GM20000 (cell line): ENCODE measurements at regions not wholly inside any gene's neighbourhood (a gene's known extent, or its start where the extent isn't known, plus 50 kb on each side); places are given as distances from the start of the nearest gene placed in this dataset.
"Not testable (repeated sequence)": the region's sequence is repeated elsewhere in the genome, so short reads cannot be mapped to it uniquely, and the experiment has no call there.

ENCODE experiments used
- DNase-seq: peaks from one replicate; pipeline ENCODE4 v3.0.0; 2012; ENCODE audit warnings: low spot score
- TF ChIP-seq, protein P1 (sequence below): IDR thresholded peaks from 2 replicates; pipeline ENCODE4 v1.5.1; 2012; ENCODE audit warnings: mild to moderate bottlenecking, control low read depth; ENCODE audit errors: extremely low read depth, missing control alignments

DNA sequence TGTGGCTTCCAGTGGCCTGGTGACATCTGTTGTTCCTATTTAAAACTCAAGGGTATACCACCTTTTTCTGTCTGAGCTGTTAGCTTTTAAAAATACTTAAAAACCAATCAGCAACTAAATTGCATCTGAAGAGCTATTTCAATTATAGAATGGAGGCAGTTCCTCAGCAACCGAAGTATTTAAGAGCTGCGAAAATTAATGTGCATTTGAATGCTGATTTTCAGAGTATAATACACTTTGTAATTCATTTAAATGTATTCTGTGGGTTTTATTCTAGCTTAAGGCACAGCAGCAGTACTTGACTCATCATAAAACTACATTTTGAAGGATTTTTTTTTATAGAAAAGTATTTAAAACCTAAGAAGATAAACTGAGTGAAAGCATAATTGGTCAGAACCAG lies 404.9 kb upstream of the PRKCQ start:
- DNase-seq = no peak
- TF ChIP-seq, protein P1, sequence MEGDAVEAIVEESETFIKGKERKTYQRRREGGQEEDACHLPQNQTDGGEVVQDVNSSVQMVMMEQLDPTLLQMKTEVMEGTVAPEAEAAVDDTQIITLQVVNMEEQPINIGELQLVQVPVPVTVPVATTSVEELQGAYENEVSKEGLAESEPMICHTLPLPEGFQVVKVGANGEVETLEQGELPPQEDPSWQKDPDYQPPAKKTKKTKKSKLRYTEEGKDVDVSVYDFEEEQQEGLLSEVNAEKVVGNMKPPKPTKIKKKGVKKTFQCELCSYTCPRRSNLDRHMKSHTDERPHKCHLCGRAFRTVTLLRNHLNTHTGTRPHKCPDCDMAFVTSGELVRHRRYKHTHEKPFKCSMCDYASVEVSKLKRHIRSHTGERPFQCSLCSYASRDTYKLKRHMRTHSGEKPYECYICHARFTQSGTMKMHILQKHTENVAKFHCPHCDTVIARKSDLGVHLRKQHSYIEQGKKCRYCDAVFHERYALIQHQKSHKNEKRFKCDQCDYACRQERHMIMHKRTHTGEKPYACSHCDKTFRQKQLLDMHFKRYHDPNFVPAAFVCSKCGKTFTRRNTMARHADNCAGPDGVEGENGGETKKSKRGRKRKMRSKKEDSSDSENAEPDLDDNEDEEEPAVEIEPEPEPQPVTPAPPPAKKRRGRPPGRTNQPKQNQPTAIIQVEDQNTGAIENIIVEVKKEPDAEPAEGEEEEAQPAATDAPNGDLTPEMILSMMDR = no peak

DNA sequence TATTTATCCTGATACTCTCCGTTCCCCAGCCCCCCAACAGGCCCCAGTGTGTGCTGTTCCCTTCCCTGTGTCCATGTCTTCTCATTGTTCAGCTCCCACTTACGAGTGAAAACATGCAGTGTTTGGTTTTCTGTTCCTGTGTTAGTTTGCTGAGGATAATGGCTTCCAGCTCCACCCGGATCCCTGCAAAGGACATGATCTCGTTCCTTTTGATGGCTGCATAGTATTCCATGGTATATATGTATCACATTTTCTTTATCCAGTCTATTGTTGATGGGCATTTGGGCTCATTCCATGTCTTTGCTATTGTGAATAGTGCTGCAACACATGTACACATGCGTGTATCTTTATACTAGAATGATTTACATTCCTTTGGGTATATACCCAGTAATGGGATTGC lies 403.9 kb upstream of the PRKCQ start:
- not testable (repeated sequence) for DNase-seq

GRCh38 chr10:6980353-6980752 lies 400.3 kb upstream of the PRKCQ start:
- TF ChIP-seq, protein P1 = no peak

GRCh38 chr10:6979371-6979770 lies 399.3 kb upstream of the PRKCQ start:
- TF ChIP-seq, protein P1 = no peak
- no peak for DNase-seq

More at GRCh38 chr10:6980353-6980752, 400.3 kb upstream of the PRKCQ start:
- DNase-seq = no peak

- TF ChIP-seq, protein P1 = no peak
- no peak for DNase-seq
These were observed 398.1 kb upstream of the PRKCQ start for GRCh38 chr10:6978187-6978627.

- no peak for DNase-seq
- TF ChIP-seq, protein P1 = no peak
These were observed 397.5 kb upstream of the PRKCQ start for GRCh38 chr10:6977398-6978186.

GRCh38 chr10:6973899-6974298 lies 393.8 kb upstream of the PRKCQ start:
- TF ChIP-seq, protein P1 = no peak

DNA sequence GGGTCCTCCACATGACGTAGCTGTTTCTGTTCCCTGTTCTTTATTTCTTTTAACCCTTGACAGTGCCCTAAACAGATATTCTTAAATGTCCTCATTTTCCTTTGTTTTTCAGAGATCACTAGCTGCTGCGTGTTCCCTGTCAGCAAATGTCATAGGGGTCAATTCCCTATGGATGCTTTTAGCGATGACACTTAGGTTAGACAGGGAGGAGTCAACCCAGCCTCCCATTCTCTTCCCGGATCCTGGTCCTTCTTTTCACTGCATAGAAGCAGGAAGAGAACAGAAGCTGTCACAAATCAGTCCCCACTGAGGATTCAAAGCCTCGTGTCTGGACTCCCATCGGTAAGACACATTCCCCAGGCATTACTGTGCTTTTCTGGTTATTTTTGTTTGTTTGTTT lies 392.1 kb upstream of the PRKCQ start:
- DNase-seq = no peak
- TF ChIP-seq, protein P1 = no peak

More at GRCh38 chr10:6973899-6974298, 393.8 kb upstream of the PRKCQ start:
- DNase-seq = no peak
